ENCODE measurements at regions not wholly inside any gene's neighbourhood (a gene's known extent, or its start where the extent isn't known, plus 50 kb on each side); places are given as distances from the start of the nearest gene placed in this dataset.

DNA sequence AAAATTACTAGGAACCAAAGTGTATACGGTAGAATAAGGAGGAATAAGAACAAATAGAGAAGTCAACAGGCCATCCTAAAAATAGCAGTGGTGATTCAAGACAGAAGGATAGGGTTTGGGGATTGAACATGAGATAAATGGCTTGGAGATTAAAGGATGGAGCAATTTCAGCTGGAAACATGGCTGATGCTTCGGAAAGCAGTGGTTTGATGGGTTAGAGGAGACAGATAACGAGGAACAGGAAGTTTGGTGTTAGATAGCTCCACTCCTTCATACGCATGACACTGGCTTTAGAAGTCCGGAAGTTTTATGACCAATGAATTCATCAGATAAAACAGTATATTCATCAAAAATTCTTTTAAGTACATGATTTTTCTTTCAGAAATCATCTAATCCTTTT is 70.8 kb upstream of the GALNTL6 start:
- 40% methylated on average over 5 of the region's 5 CpGs for WGBS (ENCODE audit: missing lambda C conversion rate)
- DNase-seq (ENCODE audit: low read depth in 1 of 2, low spot score in 1 of 2): no peak
- ChIA-PET POLR2A (no interaction called here), CTCF (no interaction called here)
- TF ChIP-seq MYC (IDR thresholded peaks at IDR 0.05; ENCODE audit: borderline replicate concordance, low read length) (no peak), NFE2L2 (conservative IDR thresholded peaks at IDR 0.05; ENCODE audit: low read length) (no peak), FOSL2 (IDR thresholded peaks at IDR 0.05) (no peak), FOSL2 (CRISPR knock-in tag; IDR thresholded peaks at IDR 0.05) (no peak), JUN (IDR thresholded peaks at IDR 0.05) (no peak), SREBF2 (IDR thresholded peaks at IDR 0.05) (no peak), CBX8 (IDR thresholded peaks at IDR 0.05) (no peak), JUNB (IDR thresholded peaks at IDR 0.05) (no peak), CEBPB (IDR thresholded peaks at IDR 0.05) (no peak), KDM1A (IDR thresholded peaks at IDR 0.05; ENCODE audit: low read depth) (no peak), ZSCAN20 (CRISPR knock-in tag; IDR thresholded peaks at IDR 0.05) (no peak), RFX5 (IDR thresholded peaks at IDR 0.05) (no peak), PHF8 (IDR thresholded peaks at IDR 0.05; ENCODE audit: borderline replicate concordance, low read depth) (no peak), MAZ (IDR thresholded peaks at IDR 0.05; ENCODE audit: borderline replicate concordance, low read depth, low read length) (no peak), NPAS2 (CRISPR knock-in tag; IDR thresholded peaks at IDR 0.05; ENCODE audit: borderline replicate concordance) (no peak), EHMT2 (IDR thresholded peaks at IDR 0.05; ENCODE audit: low read depth) (no peak)
- TF ChIP-seq, protein P1, sequence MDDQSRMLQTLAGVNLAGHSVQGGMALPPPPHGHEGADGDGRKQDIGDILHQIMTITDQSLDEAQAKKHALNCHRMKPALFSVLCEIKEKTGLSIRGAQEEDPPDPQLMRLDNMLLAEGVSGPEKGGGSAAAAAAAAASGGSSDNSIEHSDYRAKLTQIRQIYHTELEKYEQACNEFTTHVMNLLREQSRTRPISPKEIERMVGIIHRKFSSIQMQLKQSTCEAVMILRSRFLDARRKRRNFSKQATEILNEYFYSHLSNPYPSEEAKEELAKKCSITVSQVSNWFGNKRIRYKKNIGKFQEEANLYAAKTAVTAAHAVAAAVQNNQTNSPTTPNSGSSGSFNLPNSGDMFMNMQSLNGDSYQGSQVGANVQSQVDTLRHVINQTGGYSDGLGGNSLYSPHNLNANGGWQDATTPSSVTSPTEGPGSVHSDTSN (IDR thresholded peaks at IDR 0.05): no peak
- TF ChIP-seq, protein P2, sequence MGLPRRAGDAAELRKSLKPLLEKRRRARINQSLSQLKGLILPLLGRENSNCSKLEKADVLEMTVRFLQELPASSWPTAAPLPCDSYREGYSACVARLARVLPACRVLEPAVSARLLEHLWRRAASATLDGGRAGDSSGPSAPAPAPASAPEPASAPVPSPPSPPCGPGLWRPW (IDR thresholded peaks at IDR 0.05): no peak
- TF ChIP-seq, protein P3, sequence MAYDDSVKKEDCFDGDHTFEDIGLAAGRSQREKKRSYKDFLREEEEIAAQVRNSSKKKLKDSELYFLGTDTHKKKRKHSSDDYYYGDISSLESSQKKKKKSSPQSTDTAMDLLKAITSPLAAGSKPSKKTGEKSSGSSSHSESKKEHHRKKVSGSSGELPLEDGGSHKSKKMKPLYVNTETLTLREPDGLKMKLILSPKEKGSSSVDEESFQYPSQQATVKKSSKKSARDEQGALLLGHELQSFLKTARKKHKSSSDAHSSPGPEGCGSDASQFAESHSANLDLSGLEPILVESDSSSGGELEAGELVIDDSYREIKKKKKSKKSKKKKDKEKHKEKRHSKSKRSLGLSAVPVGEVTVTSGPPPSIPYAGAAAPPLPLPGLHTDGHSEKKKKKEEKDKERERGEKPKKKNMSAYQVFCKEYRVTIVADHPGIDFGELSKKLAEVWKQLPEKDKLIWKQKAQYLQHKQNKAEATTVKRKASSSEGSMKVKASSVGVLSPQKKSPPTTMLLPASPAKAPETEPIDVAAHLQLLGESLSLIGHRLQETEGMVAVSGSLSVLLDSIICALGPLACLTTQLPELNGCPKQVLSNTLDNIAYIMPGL (CRISPR knock-in tag; IDR thresholded peaks at IDR 0.05; ENCODE audit: borderline replicate concordance): no peak
- TF ChIP-seq, protein P4, sequence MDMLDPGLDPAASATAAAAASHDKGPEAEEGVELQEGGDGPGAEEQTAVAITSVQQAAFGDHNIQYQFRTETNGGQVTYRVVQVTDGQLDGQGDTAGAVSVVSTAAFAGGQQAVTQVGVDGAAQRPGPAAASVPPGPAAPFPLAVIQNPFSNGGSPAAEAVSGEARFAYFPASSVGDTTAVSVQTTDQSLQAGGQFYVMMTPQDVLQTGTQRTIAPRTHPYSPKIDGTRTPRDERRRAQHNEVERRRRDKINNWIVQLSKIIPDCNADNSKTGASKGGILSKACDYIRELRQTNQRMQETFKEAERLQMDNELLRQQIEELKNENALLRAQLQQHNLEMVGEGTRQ (IDR thresholded peaks at IDR 0.05): no peak
- TF ChIP-seq, protein P5, sequence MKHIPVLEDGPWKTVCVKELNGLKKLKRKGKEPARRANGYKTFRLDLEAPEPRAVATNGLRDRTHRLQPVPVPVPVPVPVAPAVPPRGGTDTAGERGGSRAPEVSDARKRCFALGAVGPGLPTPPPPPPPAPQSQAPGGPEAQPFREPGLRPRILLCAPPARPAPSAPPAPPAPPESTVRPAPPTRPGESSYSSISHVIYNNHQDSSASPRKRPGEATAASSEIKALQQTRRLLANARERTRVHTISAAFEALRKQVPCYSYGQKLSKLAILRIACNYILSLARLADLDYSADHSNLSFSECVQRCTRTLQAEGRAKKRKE (CRISPR knock-in tag; IDR thresholded peaks at IDR 0.05; ENCODE audit: low read depth): no peak
- no peaks in the 10 kb centered on the region for H3K4me1 ChIP-seq
- no peak for ATAC-seq
- no peak overlapping the region for H3K4me3 ChIP-seq
- H3K9me3 ChIP-seq: no peaks in the 10 kb centered on the region
- no peak for FAIRE-seq
- no peak overlapping the region for H3K4me2 ChIP-seq
- no peak overlapping the region for H3K27ac ChIP-seq

DNA sequence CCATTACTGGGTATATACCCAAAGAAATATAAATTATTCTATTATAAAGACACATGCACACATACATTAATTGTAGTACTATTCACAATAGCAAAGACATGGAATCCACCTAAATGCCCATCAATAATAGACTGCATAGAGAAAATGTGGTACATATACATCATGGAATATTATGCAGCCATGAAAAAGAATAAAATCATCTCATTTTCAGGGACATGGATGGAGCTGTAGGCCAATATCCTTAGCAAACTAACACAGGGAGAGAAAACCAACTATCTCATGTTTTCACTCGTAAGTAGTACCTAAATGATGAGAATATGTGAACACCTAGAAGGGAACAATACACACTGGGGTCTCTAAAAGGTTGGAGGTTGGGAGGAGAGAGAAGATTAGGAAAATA is 86.0 kb upstream of the GALNTL6 start:
- ChIA-PET POLR2A (no interaction called here), CTCF (no interaction called here)
- DNase-seq (ENCODE audit: low read depth in 1 of 2, low spot score in 1 of 2) (no peak), ATAC-seq (no peak), FAIRE-seq (no peak)
- Histone ChIP-seq H3K9me3 (no peaks in the 10 kb centered on the region), H3K27ac (no peak overlapping the region), H3K4me1 (no peaks in the 10 kb centered on the region), H3K4me3 (no peak overlapping the region), H3K4me2 (no peak overlapping the region)
- WGBS (ENCODE audit: missing lambda C conversion rate): 14% methylated on average over 1 of the region's 1 CpG
- TF ChIP-seq, protein P6, sequence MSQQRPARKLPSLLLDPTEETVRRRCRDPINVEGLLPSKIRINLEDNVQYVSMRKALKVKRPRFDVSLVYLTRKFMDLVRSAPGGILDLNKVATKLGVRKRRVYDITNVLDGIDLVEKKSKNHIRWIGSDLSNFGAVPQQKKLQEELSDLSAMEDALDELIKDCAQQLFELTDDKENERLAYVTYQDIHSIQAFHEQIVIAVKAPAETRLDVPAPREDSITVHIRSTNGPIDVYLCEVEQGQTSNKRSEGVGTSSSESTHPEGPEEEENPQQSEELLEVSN (IDR thresholded peaks at IDR 0.05; ENCODE audit: borderline replicate concordance, low read depth): no peak
- TF ChIP-seq EHMT2 (IDR thresholded peaks at IDR 0.05; ENCODE audit: low read depth) (no peak), ZNF302 (CRISPR knock-in tag; IDR thresholded peaks at IDR 0.05) (no peak), ZC3H11A (IDR thresholded peaks at IDR 0.05) (no peak)

Data from A549 (cell line).